ENCODE measurements at regions not wholly inside any gene's neighbourhood (a gene's known extent, or its start where the extent isn't known, plus 50 kb on each side); places are given as distances from the start of the nearest gene placed in this dataset.

DNA sequence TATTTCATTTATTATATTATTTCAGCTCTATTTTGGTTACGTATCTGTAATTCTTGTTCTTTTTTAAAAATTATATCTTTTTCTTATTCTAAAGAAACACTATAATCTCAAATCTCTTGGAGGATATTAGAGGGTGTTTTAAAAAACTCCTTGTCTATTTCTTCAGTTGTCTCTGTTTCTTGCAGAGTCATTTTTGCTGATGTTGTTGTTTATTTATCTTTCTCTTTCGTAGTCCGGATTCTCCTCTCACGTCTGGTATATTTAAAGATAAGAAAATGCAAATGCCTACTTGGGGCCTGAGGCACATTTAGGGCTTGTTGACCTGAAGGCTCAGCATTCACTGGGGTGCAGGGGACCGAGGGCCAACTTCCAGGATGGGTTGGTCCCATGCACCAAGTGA is 181.2 kb upstream of the CTBP2 start:
- no peak for DNase-seq (ENCODE audit: low spot score)
- CTCF ChIA-PET, result no interaction called here
- no TSS peak for BruUV-seq (replicated peaks)
- Histone ChIP-seq H3K9me3 (ENCODE audit: low read depth, low read length, poor library complexity, severe bottlenecking) (no peaks in the 10 kb centered on the region), H3K36me3 (ENCODE audit: insufficient read depth, low read length, poor library complexity, severe bottlenecking) (no peaks in the 10 kb centered on the region), H3K27ac (ENCODE audit: low read depth, low read length, poor library complexity, severe bottlenecking) (no peak overlapping the region), H3K4me3 (ENCODE audit: low read depth, low read length, poor library complexity, severe bottlenecking) (no peak overlapping the region), H3K4me1 (ENCODE audit: insufficient read depth, low read length, poor library complexity, severe bottlenecking) (no peaks in the 10 kb centered on the region), H3K27me3 (replicated peaks; ENCODE audit: insufficient read depth, low read depth, low read length, poor library complexity) (no peaks in the 10 kb centered on the region)
- no peak for TF ChIP-seq EZH2 (IDR thresholded peaks at IDR 0.05; ENCODE audit: borderline replicate concordance, low read depth, low read length, poor library complexity, severe bottlenecking)
- TF ChIP-seq, protein P1, sequence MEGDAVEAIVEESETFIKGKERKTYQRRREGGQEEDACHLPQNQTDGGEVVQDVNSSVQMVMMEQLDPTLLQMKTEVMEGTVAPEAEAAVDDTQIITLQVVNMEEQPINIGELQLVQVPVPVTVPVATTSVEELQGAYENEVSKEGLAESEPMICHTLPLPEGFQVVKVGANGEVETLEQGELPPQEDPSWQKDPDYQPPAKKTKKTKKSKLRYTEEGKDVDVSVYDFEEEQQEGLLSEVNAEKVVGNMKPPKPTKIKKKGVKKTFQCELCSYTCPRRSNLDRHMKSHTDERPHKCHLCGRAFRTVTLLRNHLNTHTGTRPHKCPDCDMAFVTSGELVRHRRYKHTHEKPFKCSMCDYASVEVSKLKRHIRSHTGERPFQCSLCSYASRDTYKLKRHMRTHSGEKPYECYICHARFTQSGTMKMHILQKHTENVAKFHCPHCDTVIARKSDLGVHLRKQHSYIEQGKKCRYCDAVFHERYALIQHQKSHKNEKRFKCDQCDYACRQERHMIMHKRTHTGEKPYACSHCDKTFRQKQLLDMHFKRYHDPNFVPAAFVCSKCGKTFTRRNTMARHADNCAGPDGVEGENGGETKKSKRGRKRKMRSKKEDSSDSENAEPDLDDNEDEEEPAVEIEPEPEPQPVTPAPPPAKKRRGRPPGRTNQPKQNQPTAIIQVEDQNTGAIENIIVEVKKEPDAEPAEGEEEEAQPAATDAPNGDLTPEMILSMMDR (conservative IDR thresholded peaks at IDR 0.05; ENCODE audit: low read depth, low read length), result no peak
- intact Hi-C loops (cut with micrococcal nuclease; ENCODE audit: unreplicated experiment), result loop anchor here (5.0 kb wide), 2 partner anchors 294 to 349 kb away; no protein-coding TSS in a partner anchor
- POLR2A ChIA-PET (ENCODE audit: low non-redundant PET), result no interaction called here

DNA sequence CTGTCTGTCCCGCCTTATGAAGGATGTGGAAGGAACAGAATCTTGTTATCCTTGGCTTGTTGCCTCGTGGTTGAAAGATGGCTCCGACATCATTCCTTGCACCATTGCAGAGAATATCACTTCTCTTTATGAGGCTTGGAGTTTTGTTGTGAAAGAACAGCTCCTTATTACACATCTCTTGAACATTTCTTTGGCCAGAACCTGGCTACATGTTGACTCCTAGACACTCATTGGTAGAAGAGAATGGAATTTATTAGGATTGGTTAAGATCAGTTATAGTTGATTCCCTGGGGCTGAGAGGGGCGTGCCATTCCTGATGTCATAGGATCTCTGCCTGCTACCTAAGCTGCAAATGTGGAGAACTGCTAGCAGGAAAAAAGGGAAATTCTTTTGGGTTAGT is 180.5 kb upstream of the CTBP2 start:
- POLR2A ChIA-PET (ENCODE audit: low non-redundant PET), result no interaction called here
- no peaks in the 10 kb centered on the region for H3K27me3 ChIP-seq (replicated peaks; ENCODE audit: insufficient read depth, low read depth, low read length, poor library complexity)
- H3K9me3 ChIP-seq (ENCODE audit: low read depth, low read length, poor library complexity, severe bottlenecking), result no peaks in the 10 kb centered on the region
- no peak for DNase-seq (ENCODE audit: low spot score)
- no peaks in the 10 kb centered on the region for H3K36me3 ChIP-seq (ENCODE audit: insufficient read depth, low read length, poor library complexity, severe bottlenecking)
- intact Hi-C loops (cut with micrococcal nuclease; ENCODE audit: unreplicated experiment), result loop anchor here (5.0 kb wide), 2 partner anchors 294 to 349 kb away; no protein-coding TSS in a partner anchor
- no peak overlapping the region for H3K4me3 ChIP-seq (ENCODE audit: low read depth, low read length, poor library complexity, severe bottlenecking)
- no TSS peak for BruUV-seq (replicated peaks)
- CTCF ChIA-PET, result no interaction called here
- TF ChIP-seq, protein P1 (conservative IDR thresholded peaks at IDR 0.05; ENCODE audit: low read depth, low read length), result no peak
- no peak for TF ChIP-seq EZH2 (IDR thresholded peaks at IDR 0.05; ENCODE audit: borderline replicate concordance, low read depth, low read length, poor library complexity, severe bottlenecking)
- no peak overlapping the region for H3K27ac ChIP-seq (ENCODE audit: low read depth, low read length, poor library complexity, severe bottlenecking)
- no peaks in the 10 kb centered on the region for H3K4me1 ChIP-seq (ENCODE audit: insufficient read depth, low read length, poor library complexity, severe bottlenecking)

DNA sequence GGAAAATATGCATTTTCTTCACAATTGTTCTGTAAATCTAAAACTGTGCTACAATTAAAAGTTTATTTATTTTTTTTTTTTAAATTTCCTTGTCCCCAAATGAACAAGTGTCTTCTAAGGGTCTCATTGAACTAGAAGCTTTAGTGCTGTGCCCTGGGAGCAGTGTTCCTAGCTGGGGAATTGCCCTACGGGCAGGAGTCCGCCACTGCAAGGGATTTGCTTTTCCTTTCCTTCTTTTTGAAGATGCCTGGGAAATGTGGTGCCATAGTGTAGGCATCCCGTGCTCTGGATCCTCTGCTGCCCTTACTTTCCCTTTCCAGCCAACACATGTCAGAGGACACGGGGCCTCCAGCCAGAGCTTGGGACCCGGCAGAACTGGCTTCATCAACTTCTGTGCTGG is 177.1 kb upstream of the CTBP2 start:
- no peaks in the 10 kb centered on the region for H3K36me3 ChIP-seq (ENCODE audit: insufficient read depth, low read length, poor library complexity, severe bottlenecking)
- CTCF ChIA-PET, result interaction anchor here (0.6 kb wide), 1 partner anchor 120 kb away, joined by 5 read pairs; no protein-coding TSS in a partner anchor
- no peaks in the 10 kb centered on the region for H3K27me3 ChIP-seq (replicated peaks; ENCODE audit: insufficient read depth, low read depth, low read length, poor library complexity)
- BruUV-seq (replicated peaks), result no TSS peak
- POLR2A ChIA-PET (ENCODE audit: low non-redundant PET), result no interaction called here
- TF ChIP-seq, protein P1 (conservative IDR thresholded peaks at IDR 0.05; ENCODE audit: low read depth, low read length), result peak; percentile 24; the same call in 1 of the 2 replicates
- TF ChIP-seq EZH2 (IDR thresholded peaks at IDR 0.05; ENCODE audit: borderline replicate concordance, low read depth, low read length, poor library complexity, severe bottlenecking), result no peak
- H3K9me3 ChIP-seq (ENCODE audit: low read depth, low read length, poor library complexity, severe bottlenecking), result no peaks in the 10 kb centered on the region
- intact Hi-C loops (cut with micrococcal nuclease; ENCODE audit: unreplicated experiment), result no loop called here
- no peak for DNase-seq (ENCODE audit: low spot score)
- H3K4me3 ChIP-seq (ENCODE audit: low read depth, low read length, poor library complexity, severe bottlenecking), result no peak overlapping the region
- H3K27ac ChIP-seq (ENCODE audit: low read depth, low read length, poor library complexity, severe bottlenecking), result no peak overlapping the region
- H3K4me1 ChIP-seq (ENCODE audit: insufficient read depth, low read length, poor library complexity, severe bottlenecking), result no peaks in the 10 kb centered on the region
